IMR-90 (cell line): ENCODE measurements at regions not wholly inside any gene's neighbourhood (a gene's known extent, or its start where the extent isn't known, plus 50 kb on each side); places are given as distances from the start of the nearest gene placed in this dataset.

Source experiments
- BHLHE40 ChIP-seq: fragments of 150-350 bp; IDR thresholded peaks from 2 replicates; pipeline ENCODE4 v1.6.1; 2016; ENCODE audit warnings: mild to moderate bottlenecking, low read depth, low read length
- CEBPB ChIP-seq: IDR thresholded peaks from 2 replicates; pipeline ENCODE4 v1.6.1; 2012; ENCODE audit warnings: low read depth, low read length, improper control_type of control experiment
- MAFK ChIP-seq: IDR thresholded peaks from 2 replicates; pipeline ENCODE4 v1.6.1; 2012; ENCODE audit warnings: low read depth, low read length, improper control_type of control experiment
- MXI1 ChIP-seq: IDR thresholded peaks from 2 replicates; pipeline ENCODE4 v1.6.1; 2012; ENCODE audit warnings: low read depth, mild to moderate bottlenecking, low read length, moderate library complexity, borderline replicate concordance
- POLR2A ChIP-seq: IDR thresholded peaks from 2 replicates; pipeline ENCODE4 v1.6.1; 2012; ENCODE audit warnings: mild to moderate bottlenecking, low read depth, low read length
- RAD21 ChIP-seq: IDR thresholded peaks from 2 replicates; pipeline ENCODE4 v1.6.1; 2012; ENCODE audit warnings: low read length, improper control_type of control experiment
- TF ChIP-seq, protein P1 (sequence below): conservative IDR thresholded peaks from 2 replicates; pipeline ENCODE4 v1.5.1; 2012; ENCODE audit warnings: mild to moderate bottlenecking, low read depth, low read length, improper control_type of control experiment
- TF ChIP-seq, protein P2 (sequence below): fragments of 150-350 bp; IDR thresholded peaks from 2 replicates; pipeline ENCODE4 v1.6.1; 2017; ENCODE audit warnings: mild to moderate bottlenecking, antibody characterized with exemption, low read length, low read depth

DNA sequence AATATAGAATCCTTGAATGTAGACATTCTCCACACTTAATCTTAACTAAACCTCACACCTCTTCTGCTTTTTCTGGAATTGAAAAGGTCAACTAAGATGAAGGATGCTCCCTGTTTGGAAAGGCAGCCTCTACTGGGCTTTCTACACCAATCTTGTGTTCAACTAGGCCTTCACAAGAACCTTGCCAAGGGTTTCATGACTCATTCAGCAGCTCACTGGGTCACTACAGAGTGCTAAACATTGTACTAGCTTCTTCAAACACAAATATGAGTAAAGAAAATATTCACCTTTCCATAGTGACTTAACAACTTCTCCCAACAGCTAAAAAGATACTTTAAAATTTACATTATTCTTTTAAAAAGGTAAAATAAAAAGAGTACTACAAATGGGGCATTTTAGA lies 135.3 kb upstream of the PRMT6 start:
- no peak for TF ChIP-seq RAD21
- TF ChIP-seq, protein P1, sequence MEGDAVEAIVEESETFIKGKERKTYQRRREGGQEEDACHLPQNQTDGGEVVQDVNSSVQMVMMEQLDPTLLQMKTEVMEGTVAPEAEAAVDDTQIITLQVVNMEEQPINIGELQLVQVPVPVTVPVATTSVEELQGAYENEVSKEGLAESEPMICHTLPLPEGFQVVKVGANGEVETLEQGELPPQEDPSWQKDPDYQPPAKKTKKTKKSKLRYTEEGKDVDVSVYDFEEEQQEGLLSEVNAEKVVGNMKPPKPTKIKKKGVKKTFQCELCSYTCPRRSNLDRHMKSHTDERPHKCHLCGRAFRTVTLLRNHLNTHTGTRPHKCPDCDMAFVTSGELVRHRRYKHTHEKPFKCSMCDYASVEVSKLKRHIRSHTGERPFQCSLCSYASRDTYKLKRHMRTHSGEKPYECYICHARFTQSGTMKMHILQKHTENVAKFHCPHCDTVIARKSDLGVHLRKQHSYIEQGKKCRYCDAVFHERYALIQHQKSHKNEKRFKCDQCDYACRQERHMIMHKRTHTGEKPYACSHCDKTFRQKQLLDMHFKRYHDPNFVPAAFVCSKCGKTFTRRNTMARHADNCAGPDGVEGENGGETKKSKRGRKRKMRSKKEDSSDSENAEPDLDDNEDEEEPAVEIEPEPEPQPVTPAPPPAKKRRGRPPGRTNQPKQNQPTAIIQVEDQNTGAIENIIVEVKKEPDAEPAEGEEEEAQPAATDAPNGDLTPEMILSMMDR, result no peak
- TF ChIP-seq MAFK, result no peak
- TF ChIP-seq, protein P2, sequence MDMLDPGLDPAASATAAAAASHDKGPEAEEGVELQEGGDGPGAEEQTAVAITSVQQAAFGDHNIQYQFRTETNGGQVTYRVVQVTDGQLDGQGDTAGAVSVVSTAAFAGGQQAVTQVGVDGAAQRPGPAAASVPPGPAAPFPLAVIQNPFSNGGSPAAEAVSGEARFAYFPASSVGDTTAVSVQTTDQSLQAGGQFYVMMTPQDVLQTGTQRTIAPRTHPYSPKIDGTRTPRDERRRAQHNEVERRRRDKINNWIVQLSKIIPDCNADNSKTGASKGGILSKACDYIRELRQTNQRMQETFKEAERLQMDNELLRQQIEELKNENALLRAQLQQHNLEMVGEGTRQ, result no peak
- TF ChIP-seq BHLHE40, result no peak
- no peak for TF ChIP-seq CEBPB
- no peak for TF ChIP-seq POLR2A
- TF ChIP-seq MXI1, result no peak
